ENCODE measurements at regions not wholly inside any gene's neighbourhood (a gene's known extent, or its start where the extent isn't known, plus 50 kb on each side); places are given as distances from the start of the nearest gene placed in this dataset.

DNA sequence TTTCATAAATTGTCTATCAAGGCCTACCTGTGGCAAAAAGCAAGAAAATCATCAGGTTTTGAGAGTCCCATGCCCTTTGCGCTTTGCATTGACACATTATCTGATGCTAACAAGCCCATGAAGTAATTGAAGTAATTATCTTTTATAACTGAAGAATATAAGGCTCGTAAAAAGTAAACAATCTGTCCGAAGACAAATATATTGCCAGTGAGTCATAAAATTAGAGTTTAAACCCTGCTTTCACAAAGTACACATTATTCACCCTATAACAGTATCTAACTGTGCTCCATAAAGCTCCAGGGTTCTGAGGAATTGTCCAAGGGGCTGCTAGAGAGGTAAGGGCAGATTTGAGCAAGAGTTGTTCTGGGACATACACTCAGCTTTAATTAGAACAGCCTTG, 102.3 kb upstream of the PPP1R3A start:
- DNase-seq (ENCODE audit: low read depth), result no peak
- H3K4me3 ChIP-seq (ENCODE audit: low read depth, low read length), result no peak overlapping the region
- TF ChIP-seq MYC (IDR thresholded peaks at IDR 0.05; ENCODE audit: low read depth, low read length) (no peak), POLR2A (IDR thresholded peaks at IDR 0.05; ENCODE audit: extremely low read depth, insufficient read length) (no peak)
- TF ChIP-seq, protein P1, sequence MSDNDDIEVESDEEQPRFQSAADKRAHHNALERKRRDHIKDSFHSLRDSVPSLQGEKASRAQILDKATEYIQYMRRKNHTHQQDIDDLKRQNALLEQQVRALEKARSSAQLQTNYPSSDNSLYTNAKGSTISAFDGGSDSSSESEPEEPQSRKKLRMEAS (IDR thresholded peaks at IDR 0.05; ENCODE audit: low read depth, low read length), result no peak
- TF ChIP-seq, protein P2, sequence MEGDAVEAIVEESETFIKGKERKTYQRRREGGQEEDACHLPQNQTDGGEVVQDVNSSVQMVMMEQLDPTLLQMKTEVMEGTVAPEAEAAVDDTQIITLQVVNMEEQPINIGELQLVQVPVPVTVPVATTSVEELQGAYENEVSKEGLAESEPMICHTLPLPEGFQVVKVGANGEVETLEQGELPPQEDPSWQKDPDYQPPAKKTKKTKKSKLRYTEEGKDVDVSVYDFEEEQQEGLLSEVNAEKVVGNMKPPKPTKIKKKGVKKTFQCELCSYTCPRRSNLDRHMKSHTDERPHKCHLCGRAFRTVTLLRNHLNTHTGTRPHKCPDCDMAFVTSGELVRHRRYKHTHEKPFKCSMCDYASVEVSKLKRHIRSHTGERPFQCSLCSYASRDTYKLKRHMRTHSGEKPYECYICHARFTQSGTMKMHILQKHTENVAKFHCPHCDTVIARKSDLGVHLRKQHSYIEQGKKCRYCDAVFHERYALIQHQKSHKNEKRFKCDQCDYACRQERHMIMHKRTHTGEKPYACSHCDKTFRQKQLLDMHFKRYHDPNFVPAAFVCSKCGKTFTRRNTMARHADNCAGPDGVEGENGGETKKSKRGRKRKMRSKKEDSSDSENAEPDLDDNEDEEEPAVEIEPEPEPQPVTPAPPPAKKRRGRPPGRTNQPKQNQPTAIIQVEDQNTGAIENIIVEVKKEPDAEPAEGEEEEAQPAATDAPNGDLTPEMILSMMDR (IDR thresholded peaks at IDR 0.05; ENCODE audit: low read depth, low read length), result no peak

DNA sequence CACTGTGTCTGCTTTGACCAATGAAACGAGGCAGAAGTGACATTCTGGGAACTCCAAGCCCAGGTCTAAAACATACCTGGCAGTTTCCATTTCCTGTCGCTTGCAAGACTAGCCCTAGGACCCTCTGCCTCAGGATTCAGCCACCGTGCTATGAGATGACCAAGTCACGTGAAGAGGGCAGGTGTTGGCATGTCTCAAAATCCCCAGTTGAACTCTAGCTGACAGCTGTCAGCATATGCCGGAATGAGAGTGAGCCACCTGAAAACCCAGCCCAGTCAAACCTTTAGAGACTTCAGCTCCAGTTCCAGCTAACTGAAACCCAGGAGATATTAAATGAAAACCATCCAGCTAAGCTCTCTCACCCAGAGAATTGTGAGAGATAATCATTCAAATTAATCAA, 89.9 kb upstream of the PPP1R3A start:
- no peak for DNase-seq (ENCODE audit: low read depth)
- H3K4me3 ChIP-seq (ENCODE audit: low read depth, low read length), result no peak overlapping the region
- TF ChIP-seq, protein P2 (IDR thresholded peaks at IDR 0.05; ENCODE audit: low read depth, low read length), result no peak
- TF ChIP-seq, protein P1 (IDR thresholded peaks at IDR 0.05; ENCODE audit: low read depth, low read length), result no peak
- no peak for TF ChIP-seq POLR2A (IDR thresholded peaks at IDR 0.05; ENCODE audit: extremely low read depth, insufficient read length)
- no peak for TF ChIP-seq MYC (IDR thresholded peaks at IDR 0.05; ENCODE audit: low read depth, low read length)

DNA sequence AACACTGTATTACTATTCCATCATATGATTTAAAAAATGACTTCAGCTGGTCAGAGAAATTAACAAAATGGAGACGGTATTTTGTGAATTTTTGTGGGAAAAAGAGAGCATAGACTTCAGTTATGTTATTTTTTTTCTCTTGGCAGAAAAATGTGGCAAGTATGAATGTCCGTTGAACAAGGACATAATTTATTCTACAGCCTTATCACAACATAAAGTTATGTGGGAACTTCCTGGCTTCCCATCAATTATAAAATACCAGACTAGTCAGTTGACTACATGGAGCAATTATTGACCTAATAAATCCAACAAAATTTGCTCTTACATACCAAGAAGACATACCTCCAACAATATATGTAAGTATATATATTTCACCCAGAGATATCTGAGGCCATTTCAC, 88.6 kb upstream of the PPP1R3A start:
- no peak overlapping the region for H3K4me3 ChIP-seq (ENCODE audit: low read depth, low read length)
- no peak for DNase-seq (ENCODE audit: low read depth)
- TF ChIP-seq, protein P2 (IDR thresholded peaks at IDR 0.05; ENCODE audit: low read depth, low read length), result no peak
- no peak for TF ChIP-seq MYC (IDR thresholded peaks at IDR 0.05; ENCODE audit: low read depth, low read length)
- no peak for TF ChIP-seq POLR2A (IDR thresholded peaks at IDR 0.05; ENCODE audit: extremely low read depth, insufficient read length)
- TF ChIP-seq, protein P1 (IDR thresholded peaks at IDR 0.05; ENCODE audit: low read depth, low read length), result no peak

DNA sequence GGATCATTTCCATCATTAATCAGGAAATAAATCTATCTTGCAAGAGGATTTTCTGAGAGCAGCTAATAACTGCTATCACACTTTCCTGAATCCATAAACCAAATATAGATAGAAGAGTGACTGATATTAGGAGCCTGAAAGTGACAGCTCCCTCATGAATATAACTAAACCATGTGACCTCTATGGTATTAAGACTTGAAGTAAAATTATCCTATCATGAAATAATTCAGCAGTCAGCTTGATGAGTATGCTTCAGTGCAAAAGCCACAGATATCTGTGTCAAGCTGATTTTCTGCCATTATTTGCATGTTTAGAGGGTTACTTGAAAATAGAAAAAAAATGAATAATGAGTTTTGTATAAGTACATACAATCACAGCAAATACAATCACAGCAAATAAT, 80.1 kb upstream of the PPP1R3A start:
- H3K4me3 ChIP-seq (ENCODE audit: low read depth, low read length), result no peak overlapping the region
- no peak for DNase-seq (ENCODE audit: low read depth)
- TF ChIP-seq, protein P1 (IDR thresholded peaks at IDR 0.05; ENCODE audit: low read depth, low read length), result no peak
- TF ChIP-seq, protein P2 (IDR thresholded peaks at IDR 0.05; ENCODE audit: low read depth, low read length), result no peak
- TF ChIP-seq MYC (IDR thresholded peaks at IDR 0.05; ENCODE audit: low read depth, low read length) (no peak), POLR2A (IDR thresholded peaks at IDR 0.05; ENCODE audit: extremely low read depth, insufficient read length) (no peak)

DNA sequence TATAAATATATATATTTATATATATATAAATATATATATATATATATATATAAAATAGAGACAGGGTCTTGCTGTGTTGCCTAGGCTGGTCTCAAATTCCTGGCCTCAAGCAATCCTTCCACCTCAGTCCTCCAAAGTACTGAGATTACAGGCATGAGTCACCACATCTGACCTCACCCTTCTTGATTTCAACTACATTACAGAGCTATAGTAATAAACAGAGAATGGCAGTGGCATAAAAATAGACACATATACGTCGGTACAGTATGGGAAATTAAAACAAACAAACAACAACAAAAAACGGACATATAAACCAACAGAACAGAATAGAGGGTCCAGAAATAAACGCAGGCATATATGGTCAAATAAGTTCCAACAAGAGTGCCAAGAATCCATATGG, 77.6 kb upstream of the PPP1R3A start:
- no peak for DNase-seq (ENCODE audit: low read depth)
- no peak overlapping the region for H3K4me3 ChIP-seq (ENCODE audit: low read depth, low read length)
- TF ChIP-seq MYC (IDR thresholded peaks at IDR 0.05; ENCODE audit: low read depth, low read length) (no peak), POLR2A (IDR thresholded peaks at IDR 0.05; ENCODE audit: extremely low read depth, insufficient read length) (no peak)
- TF ChIP-seq, protein P2 (IDR thresholded peaks at IDR 0.05; ENCODE audit: low read depth, low read length), result no peak
- TF ChIP-seq, protein P1 (IDR thresholded peaks at IDR 0.05; ENCODE audit: low read depth, low read length), result no peak

DNA sequence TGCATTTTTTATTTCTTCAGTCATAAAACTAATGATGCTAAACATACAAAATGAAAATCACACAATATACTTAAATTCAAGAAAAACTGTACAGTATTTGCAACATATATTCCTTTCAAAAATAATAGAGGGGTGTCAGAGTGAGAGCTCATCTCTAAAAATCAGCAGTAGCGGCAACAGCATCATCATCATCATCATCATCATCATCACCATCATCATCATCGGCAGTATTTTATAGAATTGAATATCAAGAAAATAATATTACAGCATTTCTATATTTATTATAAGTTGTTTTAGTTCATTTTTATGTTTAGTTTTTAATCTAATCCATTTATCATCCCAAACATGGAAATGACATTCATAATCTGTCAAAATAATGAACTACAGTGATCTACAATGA, 67.4 kb upstream of the PPP1R3A start:
- no peak for DNase-seq (ENCODE audit: low read depth)
- TF ChIP-seq POLR2A (IDR thresholded peaks at IDR 0.05; ENCODE audit: extremely low read depth, insufficient read length) (no peak), MYC (IDR thresholded peaks at IDR 0.05; ENCODE audit: low read depth, low read length) (no peak)
- TF ChIP-seq, protein P1 (IDR thresholded peaks at IDR 0.05; ENCODE audit: low read depth, low read length), result no peak
- TF ChIP-seq, protein P2 (IDR thresholded peaks at IDR 0.05; ENCODE audit: low read depth, low read length), result no peak
- no peak overlapping the region for H3K4me3 ChIP-seq (ENCODE audit: low read depth, low read length)

All from NB4 (cell line).